Activated CD8-positive, alpha-beta T cell treated with anti-CD3 and anti-CD28 coated beads for 36 hours (primary cell): ENCODE measurements at regions not wholly inside any gene's neighbourhood (a gene's known extent, or its start where the extent isn't known, plus 50 kb on each side); places are given as distances from the start of the nearest gene placed in this dataset.
A peak's percentile ranks its signal among the peaks of the same experiment; 100 is the strongest.

Source experiments
- ATAC-seq: fragments of 200-7000 bp; cut with Tn5 transposase; one replicate; pipeline ENCODE4 v1.10.0; 2021; ENCODE audit warnings: mild to moderate bottlenecking, moderate library complexity
- CTCF ChIA-PET: fragments of 350-600 bp; sonication (Branson Sonifier 250); formaldehyde crosslinking; loops from one replicate; lab custom pipeline; 2021; ENCODE audit warnings: antibody characterized with exemption; lab: Charles Lee
- POLR2A ChIA-PET: fragments of 350-600 bp; sonication (Branson Sonifier 250); formaldehyde crosslinking; loops from one replicate; lab custom pipeline; 2021; ENCODE audit warnings: antibody characterized with exemption; lab: Charles Lee
- DNase-seq: peaks from one replicate; pipeline ENCODE4 v3.0.0-alpha.2; 2020
- H3K27ac Mint-ChIP-seq: one replicate; pipeline ENCODE4 v1.8.0; 2021; ENCODE audit warnings: mild to moderate bottlenecking, mixed read lengths
- H3K27me3 Mint-ChIP-seq: one replicate; pipeline ENCODE4 v1.8.0; 2021; ENCODE audit warnings: mixed read lengths
- H3K36me3 Mint-ChIP-seq: one replicate; pipeline ENCODE4 v1.8.0; 2021; ENCODE audit warnings: low read depth, mixed read lengths
- H3K4me1 Mint-ChIP-seq: one replicate; pipeline ENCODE4 v1.8.0; 2021; ENCODE audit warnings: low read depth, mixed read lengths
- H3K4me3 Mint-ChIP-seq: one replicate; pipeline ENCODE4 v1.8.0; 2021; ENCODE audit warnings: mild to moderate bottlenecking, moderate library complexity, mixed read lengths
- H3K9me3 Mint-ChIP-seq: one replicate; pipeline ENCODE4 v1.8.0; 2021; ENCODE audit warnings: mixed read lengths
- intact Hi-C: fragments of 100-400 bp; cut with micrococcal nuclease; formaldehyde crosslinking; loops from one replicate; pipeline ENCODE4 v1.10.0; 2022
- TF ChIP-seq, protein P1 (sequence below): fragments of 200-600 bp; IDR thresholded peaks from one replicate; pipeline ENCODE4 v1.8.0; 2022; ENCODE audit warnings: antibody characterized with exemption, mild to moderate bottlenecking

- ATAC-seq = no peak
- no peak for DNase-seq
- H3K36me3 Mint-ChIP-seq = no peaks in the 10 kb centered on the region
- peaks cover 2% of the 10 kb centered on the region for H3K4me1 Mint-ChIP-seq
- TF ChIP-seq, protein P1, sequence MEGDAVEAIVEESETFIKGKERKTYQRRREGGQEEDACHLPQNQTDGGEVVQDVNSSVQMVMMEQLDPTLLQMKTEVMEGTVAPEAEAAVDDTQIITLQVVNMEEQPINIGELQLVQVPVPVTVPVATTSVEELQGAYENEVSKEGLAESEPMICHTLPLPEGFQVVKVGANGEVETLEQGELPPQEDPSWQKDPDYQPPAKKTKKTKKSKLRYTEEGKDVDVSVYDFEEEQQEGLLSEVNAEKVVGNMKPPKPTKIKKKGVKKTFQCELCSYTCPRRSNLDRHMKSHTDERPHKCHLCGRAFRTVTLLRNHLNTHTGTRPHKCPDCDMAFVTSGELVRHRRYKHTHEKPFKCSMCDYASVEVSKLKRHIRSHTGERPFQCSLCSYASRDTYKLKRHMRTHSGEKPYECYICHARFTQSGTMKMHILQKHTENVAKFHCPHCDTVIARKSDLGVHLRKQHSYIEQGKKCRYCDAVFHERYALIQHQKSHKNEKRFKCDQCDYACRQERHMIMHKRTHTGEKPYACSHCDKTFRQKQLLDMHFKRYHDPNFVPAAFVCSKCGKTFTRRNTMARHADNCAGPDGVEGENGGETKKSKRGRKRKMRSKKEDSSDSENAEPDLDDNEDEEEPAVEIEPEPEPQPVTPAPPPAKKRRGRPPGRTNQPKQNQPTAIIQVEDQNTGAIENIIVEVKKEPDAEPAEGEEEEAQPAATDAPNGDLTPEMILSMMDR = no peak
- no peaks in the 10 kb centered on the region for H3K27me3 Mint-ChIP-seq
- no peak overlapping the region for H3K4me3 Mint-ChIP-seq
- intact Hi-C loops = no loop called here
- POLR2A ChIA-PET = interaction anchor here (1.2 kb wide), 1 partner anchor 406 kb away, joined by 3 read pairs; the partner anchor contains the start of gene MLLT3
- CTCF ChIA-PET = interaction anchor here (1.5 kb wide), 1 partner anchor 23 kb away, joined by 4 read pairs; no protein-coding TSS in a partner anchor
- H3K9me3 Mint-ChIP-seq = no peaks in the 10 kb centered on the region
- H3K27ac Mint-ChIP-seq = no peak overlapping the region
Measured at GRCh38 chr9:20216438-20216837, 405.9 kb downstream of the MLLT3 start.

DNA sequence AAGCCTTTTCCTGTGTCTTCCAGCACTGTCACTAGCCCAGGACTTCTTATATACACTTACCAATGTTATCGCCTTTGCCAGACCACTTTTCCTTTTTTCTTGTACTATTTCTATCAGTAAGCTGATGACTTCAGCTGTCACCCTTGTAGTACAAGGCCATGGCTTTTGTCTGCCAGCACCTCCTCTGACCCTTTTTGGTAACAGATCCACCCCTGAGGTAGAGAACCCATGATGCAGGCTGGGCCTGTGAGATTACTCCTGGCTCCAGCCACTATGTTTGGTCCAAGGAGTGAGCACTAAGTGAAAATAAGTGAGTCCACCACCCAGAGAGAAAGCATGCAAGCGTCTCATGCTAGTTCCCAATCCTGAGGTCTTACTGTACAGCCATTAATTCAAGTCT, 406.7 kb downstream of the MLLT3 start:
- intact Hi-C loops = no loop called here
- no peaks in the 10 kb centered on the region for H3K9me3 Mint-ChIP-seq
- POLR2A ChIA-PET = no interaction called here
- H3K27ac Mint-ChIP-seq = no peak overlapping the region
- ATAC-seq = no peak
- H3K4me3 Mint-ChIP-seq = no peak overlapping the region
- CTCF ChIA-PET = interaction anchor here (1.5 kb wide), 1 partner anchor 24 kb away, joined by 4 read pairs; no protein-coding TSS in a partner anchor
- TF ChIP-seq, protein P1 = no peak
- H3K4me1 Mint-ChIP-seq = peaks cover 6% of the 10 kb centered on the region
- no peaks in the 10 kb centered on the region for H3K27me3 Mint-ChIP-seq
- DNase-seq = no peak
- H3K36me3 Mint-ChIP-seq = no peaks in the 10 kb centered on the region

- Mint-ChIP-seq H3K4me1 (peaks cover 31% of the 10 kb centered on the region), H3K27ac (no peak overlapping the region), H3K9me3 (no peaks in the 10 kb centered on the region), H3K4me3 (no peak overlapping the region), H3K27me3 (no peaks in the 10 kb centered on the region), H3K36me3 (no peaks in the 10 kb centered on the region)
- ATAC-seq (no peak), DNase-seq (no peak)
- ChIA-PET POLR2A (interaction anchor here (0.7 to 0.9 kb wide), 2 partner anchors 9 to 25 kb away, joined by 3 to 4 read pairs; no protein-coding TSS in a partner anchor), CTCF (no interaction called here)
- TF ChIP-seq, protein P1 = no peak
- intact Hi-C loops = no loop called here
Measured at GRCh38 chr9:20212806-20213205, 409.5 kb downstream of the MLLT3 start.

DNA sequence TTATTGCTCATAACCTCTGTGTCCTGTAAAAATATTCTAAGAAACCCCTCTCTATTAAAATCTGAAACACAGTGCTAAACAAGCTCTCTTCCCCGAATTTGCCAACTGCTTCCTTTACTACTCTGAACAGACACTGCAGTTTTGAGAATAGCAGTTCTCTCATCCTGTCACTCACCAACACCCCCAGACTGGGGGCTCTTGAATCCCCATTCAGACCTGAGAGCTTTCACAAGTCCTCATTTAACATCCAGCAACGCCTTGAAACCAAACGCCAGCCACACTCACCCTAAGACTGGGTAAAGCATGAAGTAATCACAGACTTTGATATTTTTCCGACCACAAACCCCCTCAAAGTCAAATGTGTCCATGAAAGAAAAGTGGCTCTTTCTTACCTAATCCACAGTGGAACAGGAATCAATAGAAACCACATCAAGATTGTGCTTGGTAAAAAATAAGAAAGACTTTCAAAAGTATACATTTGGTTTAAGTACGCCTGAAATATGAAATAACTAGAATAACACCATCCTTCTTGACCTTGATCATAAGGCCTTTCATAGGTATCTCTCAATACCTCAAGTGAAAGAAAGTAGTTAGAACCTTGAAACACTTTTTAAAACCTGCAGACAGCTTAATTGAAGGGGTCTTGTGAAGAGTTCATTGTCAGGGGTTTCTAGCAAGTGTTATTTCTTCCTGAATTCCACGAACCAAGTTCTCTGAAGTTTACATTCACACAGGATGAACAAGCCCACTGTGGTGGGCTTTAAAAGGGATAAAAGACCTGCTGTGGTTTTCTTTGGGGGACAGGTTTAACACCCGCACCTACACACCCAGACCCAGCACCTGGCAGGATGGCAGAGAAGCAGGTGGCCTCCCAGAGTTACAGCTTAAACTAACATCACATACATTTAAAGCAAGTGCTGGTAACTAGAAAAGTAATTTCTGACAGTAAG, 412.6 kb downstream of the MLLT3 start:
- Mint-ChIP-seq H3K27ac (peak overlapping the region; percentile 93), H3K36me3 (no peaks in the 10 kb centered on the region), H3K9me3 (no peaks in the 10 kb centered on the region), H3K4me1 (peaks cover 40% of the 10 kb centered on the region), H3K4me3 (peak overlapping the region; percentile 24), H3K27me3 (no peaks in the 10 kb centered on the region)
- CTCF ChIA-PET = interaction anchor here (1.0 to 2.3 kb wide), 15 partner anchors 14 to 901 kb away, joined by 3 to 10 read pairs (median 4); partner anchors contain the start of gene MLLT3
- DNase-seq = peak; percentile 94
- intact Hi-C loops = loop anchor here (1.0 to 5.0 kb wide), 5 partner anchors 33 to 413 kb away; partner anchors contain the start of gene MLLT3
- ATAC-seq = peak; percentile 87
- TF ChIP-seq, protein P1 = no peak
- POLR2A ChIA-PET = interaction anchor here (0.6 to 2.8 kb wide), 15 partner anchors 16 to 475 kb away, joined by 3 to 22 read pairs (median 4); partner anchors contain the start of genes FOCAD and MLLT3
